ENCODE measurements at regions not wholly inside any gene's neighbourhood (a gene's known extent, or its start where the extent isn't known, plus 50 kb on each side); places are given as distances from the start of the nearest gene placed in this dataset.

GRCh38 chr18:24741321-24741720 is 280.9 kb downstream of the HRH4 start:
- DNase-seq = no peak

- no peak for DNase-seq
Observed at GRCh38 chr18:24741965-24742724, 281.7 kb downstream of the HRH4 start.

DNA sequence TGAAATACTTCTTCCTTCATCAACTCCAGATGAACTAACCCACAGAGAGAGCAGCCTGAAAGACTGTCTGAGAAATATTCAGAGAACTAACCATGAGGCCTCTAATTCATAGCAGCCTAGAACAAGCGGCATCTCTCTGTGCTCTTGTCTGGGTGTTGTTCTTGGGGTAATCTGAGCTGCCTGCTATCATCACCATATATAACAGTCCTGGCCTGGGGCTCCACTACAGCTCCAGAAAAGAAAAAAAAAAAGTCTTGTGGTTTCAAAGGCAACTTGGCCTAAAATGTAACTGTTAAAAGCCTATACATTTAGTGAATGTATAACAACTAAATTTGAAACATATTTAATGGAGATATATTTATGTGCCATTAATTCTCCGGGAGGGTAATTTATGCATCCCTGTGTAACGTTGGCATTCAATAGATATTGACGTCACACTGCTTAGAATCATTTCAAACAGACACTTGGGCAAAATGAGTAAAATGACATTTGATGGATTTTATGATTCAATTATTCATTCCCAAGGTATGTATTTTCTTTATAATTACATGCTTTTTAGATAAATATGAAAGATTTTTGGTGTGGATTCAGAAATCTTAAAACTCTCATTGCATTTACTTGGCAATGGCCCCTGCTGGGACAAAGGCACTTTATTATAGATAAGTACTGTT is 294.3 kb downstream of the HRH4 start:
- DNase-seq = no peak

DNA sequence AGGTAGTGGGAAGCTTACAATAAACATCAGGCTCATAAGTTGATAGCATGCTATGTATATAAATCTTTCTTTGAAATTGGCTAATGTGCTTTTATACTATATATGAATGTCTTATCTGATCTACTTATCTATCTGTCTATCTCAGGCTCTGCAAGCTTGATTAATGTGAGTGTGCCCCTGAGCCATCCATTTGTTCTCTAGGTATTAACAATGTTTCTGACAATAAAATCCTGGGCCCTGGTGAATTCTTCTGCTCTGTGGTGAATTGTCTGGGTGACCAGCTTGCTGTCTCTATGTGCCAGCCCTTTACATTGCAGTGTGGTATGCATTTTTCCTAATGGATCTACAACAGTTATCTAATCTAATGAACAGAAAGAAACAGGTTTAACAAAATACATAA is 295.9 kb downstream of the HRH4 start:
- no peak for DNase-seq

DNA sequence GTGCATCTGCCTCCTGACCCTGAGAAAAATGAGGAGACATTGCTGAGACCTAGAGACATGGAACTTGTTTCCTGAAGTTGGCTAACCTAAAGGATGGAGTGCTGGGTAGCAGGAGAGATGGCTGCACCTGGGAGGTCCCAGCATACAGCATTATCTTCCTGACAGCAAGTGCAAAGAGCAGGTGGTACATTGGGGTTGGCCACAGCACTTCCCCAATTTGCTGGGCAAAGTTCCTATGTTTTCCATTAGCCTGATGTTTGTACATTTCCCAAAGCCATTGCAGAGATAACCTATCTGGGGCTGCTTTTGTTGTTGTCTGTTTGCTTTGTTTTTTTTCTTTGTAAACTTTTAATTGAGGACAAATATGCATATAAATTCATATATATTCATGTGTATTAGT is 296.7 kb downstream of the HRH4 start:
- no peak for DNase-seq

DNA sequence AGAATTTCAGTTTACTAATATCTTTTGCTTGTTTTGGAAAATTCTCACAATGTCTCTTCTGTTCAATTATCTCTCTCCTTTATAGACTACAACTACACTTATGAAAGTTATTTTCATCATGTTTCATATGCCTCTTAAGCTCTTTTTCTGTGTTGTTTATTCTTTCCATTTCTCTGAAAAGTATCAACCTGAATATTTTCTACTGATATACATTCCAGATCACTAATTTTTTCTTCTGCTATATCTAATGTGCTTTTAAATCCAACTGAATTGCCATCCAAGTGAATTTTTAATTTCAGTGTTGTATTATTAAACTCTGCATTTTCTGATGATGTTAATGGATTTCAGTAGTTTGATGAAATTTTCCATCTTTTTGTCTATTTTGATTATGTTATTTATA is 301.3 kb downstream of the HRH4 start:
- DNase-seq = no peak

DNA sequence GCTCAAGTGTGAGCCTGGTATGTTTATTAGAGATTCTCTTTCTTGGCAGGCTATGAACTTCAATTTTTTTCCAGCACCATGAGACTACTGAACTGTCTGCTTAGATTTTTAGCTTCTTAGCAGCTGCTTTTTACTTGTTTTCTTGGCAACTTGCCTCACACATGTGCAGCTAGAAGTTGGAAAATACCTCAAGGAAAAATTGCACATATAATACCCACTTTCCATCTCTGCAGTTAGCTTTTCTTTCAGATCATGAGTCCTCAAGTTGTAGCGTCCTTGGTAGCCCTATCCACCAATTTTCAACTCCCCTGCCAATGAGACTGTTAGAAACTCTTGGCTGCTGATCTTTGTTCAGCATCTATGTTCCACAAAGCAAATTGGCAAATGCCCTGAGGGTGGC is 302.1 kb downstream of the HRH4 start:
- no peak for DNase-seq

- DNase-seq = no peak
Observed at GRCh38 chr18:24763765-24764513, 303.5 kb downstream of the HRH4 start.

DNA sequence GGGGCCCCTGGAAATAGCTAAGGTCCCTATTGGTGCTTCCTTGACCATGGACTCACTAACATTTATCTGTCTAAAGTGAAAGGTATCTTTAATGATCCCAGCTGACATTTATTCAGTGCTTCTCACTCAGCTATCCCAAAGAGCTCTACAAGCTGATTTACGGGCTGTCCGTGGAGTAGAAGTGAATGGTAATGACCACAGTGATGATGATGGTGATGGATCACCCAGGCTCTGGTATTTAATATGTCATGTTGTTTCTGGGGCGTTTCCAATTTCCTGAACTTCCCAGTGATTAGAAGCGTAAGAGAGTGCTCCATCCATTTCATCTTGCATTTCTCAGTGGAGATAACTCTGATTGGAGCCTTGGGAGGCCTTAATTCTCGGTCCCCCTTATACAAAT is 304.3 kb downstream of the HRH4 start:
- DNase-seq = no peak

- no peak for DNase-seq
Observed at GRCh38 chr18:24766376-24766775, 305.9 kb downstream of the HRH4 start.

- DNase-seq = no peak
Observed at GRCh38 chr18:24770311-24771024, 310.0 kb downstream of the HRH4 start.

DNA sequence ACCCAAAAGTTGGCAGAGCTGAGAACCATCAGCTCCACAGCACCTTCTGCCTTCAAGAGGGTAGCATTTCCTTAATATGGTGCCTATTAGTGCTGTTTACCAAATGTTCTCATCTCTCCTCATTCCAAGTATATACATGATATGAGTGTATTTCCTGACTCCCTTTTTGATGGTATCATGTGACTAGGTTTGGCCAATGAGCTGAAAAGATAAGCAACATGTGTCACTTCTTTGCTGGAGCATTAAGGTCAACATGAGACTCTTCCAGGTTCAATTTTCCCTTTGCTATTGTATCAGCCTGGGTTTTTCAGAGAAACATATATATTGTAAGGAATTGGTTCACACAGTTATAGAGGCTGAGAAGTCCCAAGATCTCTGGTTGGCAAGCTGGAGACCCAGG is 310.9 kb downstream of the HRH4 start:
- no peak for DNase-seq

DNA sequence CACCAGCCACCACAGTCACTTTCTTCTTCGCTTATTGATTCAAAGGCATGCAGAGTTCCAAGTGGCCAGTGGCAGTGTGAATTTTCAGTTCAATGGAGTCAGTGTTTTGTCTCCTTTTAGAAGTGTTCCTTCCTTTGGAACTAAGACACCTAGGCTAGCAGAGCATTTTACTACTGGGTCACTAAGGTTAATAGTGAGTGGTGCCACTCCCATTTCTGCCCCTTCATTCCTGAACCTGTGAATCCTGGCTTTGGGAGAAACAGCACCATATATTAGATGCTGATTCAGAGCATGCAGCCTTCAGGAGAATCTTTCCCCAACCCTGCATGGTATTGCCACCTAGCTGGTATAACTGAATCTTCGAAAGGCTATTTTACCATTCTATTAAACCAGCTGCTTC is 312.7 kb downstream of the HRH4 start:
- no peak for DNase-seq

GRCh38 chr18:24776019-24776418 is 315.6 kb downstream of the HRH4 start:
- DNase-seq = no peak

- no peak for DNase-seq
Observed at GRCh38 chr18:24778810-24779418, 318.5 kb downstream of the HRH4 start.

DNA sequence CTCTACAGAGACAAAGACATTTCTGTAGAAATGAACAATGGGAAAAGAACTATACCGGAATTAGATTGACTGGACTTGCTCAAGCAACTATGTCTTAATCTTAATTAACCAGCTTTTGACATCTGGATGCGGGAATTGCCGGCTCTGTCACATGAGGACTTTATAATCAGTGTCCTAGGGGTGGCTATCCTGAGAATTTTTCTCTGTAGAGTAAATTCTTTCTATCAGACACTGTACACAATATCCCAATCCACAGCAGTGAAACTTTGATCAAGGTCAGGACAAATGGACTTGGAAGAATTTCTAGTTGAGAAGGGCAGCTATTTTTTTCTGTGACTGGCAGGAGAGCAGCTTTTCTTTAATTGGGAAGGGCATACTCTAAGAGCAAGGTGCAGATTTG is 322.1 kb downstream of the HRH4 start:
- no peak for DNase-seq

GRCh38 chr18:24785019-24785418 is 324.6 kb downstream of the HRH4 start:
- DNase-seq = no peak

DNA sequence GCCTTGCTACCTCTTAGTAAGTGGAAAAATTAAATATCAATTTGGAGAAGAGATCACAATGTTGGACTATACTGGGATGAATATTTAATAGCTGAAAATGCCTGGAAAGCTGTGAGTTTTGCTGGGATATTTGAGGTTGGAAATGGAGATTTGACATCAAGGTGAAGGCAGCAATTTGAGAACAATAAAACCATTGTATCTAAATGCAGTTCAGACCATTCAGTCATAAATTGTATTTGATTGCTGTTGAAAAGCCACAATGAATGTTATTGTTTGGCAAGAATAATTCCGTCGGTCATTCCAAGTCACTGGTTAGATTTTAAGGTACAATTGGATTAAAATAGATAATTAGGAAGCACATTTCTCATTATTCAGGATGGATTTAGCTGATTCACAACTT is 325.6 kb downstream of the HRH4 start:
- DNase-seq = no peak

DNA sequence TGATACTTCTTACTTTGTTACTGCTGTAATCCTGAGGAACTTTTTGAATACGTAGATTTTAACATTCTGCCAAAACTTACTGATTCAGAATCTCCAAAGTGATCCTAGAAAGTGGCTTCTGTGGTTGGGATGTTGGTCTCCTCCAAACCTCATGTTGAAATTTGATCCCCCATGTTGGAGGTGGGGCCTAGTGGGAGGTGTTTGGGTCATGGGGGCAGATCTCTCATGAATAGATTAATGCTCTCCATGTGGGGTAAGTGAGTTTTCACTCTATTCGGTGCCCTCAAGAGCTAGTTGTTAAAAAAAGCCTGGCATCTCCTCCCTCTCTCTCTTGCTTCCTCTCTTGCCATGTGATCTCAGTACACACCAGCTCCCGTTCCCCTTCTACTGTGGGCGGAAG is 329.9 kb downstream of the HRH4 start:
- no peak for DNase-seq

GRCh38 chr18:24791751-24792545 is 331.5 kb downstream of the HRH4 start:
- no peak for DNase-seq

GRCh38 chr18:24793742-24794141 is 333.3 kb downstream of the HRH4 start:
- no peak for DNase-seq

DNA sequence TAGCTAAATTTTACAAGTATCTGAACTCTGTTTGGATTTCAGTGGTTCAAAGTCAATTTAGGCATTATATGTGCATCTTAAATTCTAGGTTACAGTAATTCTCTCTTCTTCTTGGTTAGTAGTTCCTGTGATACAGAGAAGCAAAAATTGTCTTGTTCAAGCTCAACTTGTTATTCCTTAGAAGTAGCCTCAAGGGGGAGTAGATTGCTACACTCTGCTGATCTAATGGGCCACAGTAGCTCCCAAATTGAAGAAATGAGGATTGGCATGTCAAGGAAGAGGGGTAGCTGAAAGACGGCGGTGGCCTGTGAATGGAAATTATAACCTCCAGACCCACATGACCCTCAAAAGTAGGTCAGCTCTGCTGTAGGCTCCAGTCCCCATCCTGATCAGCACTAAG is 334.7 kb downstream of the HRH4 start:
- DNase-seq = no peak
